A673 (cell line): ENCODE measurements at regions not wholly inside any gene's neighbourhood (a gene's known extent, or its start where the extent isn't known, plus 50 kb on each side); places are given as distances from the start of the nearest gene placed in this dataset.

ENCODE experiments used
- BruUV-seq: library from RNA; stranded (reverse); fragments of 400-500 nt; replicated peaks from 2 replicates; lab custom pipeline; 2021; lab: Mats Ljungman, UMichigan
- CTCF ChIA-PET: fragments of 300-600 bp; sonication (Branson Sonifier 250); formaldehyde crosslinking; loops from one replicate; lab custom pipeline; 2022; ENCODE audit warnings: antibody characterized with exemption; lab: Charles Lee
- POLR2A ChIA-PET: fragments of 300-600 bp; sonication (Branson Sonifier 250); formaldehyde crosslinking; loops from one replicate; lab custom pipeline; 2022; ENCODE audit warnings: antibody characterized with exemption; ENCODE audit not compliant: low non-redundant PET; lab: Charles Lee
- DNase-seq: peaks from one replicate; pipeline ENCODE4 v3.0.0-alpha.2; 2015; ENCODE audit warnings: low spot score
- H3K27ac ChIP-seq: fragments of 200-600 bp; sonication (generic); 2 replicates; pipeline ENCODE4 v1.5.1; 2016; ENCODE audit warnings: mixed run types, low read depth, mild to moderate bottlenecking, mixed read lengths, antibody characterized with exemption, low read length; ENCODE audit not compliant: poor library complexity, severe bottlenecking
- H3K27me3 ChIP-seq: fragments of 200-600 bp; sonication (generic); replicated peaks from 2 replicates; pipeline ENCODE4 v1.6.1; 2017; ENCODE audit warnings: mixed run types, low read depth, mild to moderate bottlenecking, mixed read lengths, antibody characterized with exemption, low read length; ENCODE audit not compliant: insufficient read depth, poor library complexity
- H3K36me3 ChIP-seq: fragments of 200-600 bp; sonication (generic); 2 replicates; pipeline ENCODE4 v1.6.1; 2016; ENCODE audit warnings: mixed run types, mild to moderate bottlenecking, mixed read lengths, antibody characterized with exemption, low read length; ENCODE audit not compliant: insufficient read depth, poor library complexity, severe bottlenecking
- H3K4me1 ChIP-seq: fragments of 200-600 bp; sonication (generic); 2 replicates; pipeline ENCODE4 v1.6.1; 2017; ENCODE audit warnings: mixed run types, mild to moderate bottlenecking, mixed read lengths, antibody characterized with exemption, low read length; ENCODE audit not compliant: insufficient read depth, poor library complexity, severe bottlenecking
- H3K4me3 ChIP-seq: fragments of 200-600 bp; sonication (generic); 2 replicates; pipeline ENCODE4 v1.5.1; 2016; ENCODE audit warnings: low read depth, mixed run types, mild to moderate bottlenecking, mixed read lengths, low read length; ENCODE audit not compliant: poor library complexity, severe bottlenecking
- H3K9me3 ChIP-seq: fragments of 200-600 bp; sonication (generic); 2 replicates; pipeline ENCODE4 v1.6.1; 2016; ENCODE audit warnings: mixed run types, low read depth, mild to moderate bottlenecking, mixed read lengths, antibody characterized with exemption, low read length; ENCODE audit not compliant: poor library complexity, severe bottlenecking
- CTCF ChIP-seq: fragments of 300-800, 200-600 bp; sonication (generic); conservative IDR thresholded peaks from 2 replicates; pipeline ENCODE4 v1.5.1; 2017; ENCODE audit warnings: low read depth, mild to moderate bottlenecking, antibody characterized with exemption, low read length, moderate library complexity, mixed read lengths
- EZH2 ChIP-seq: fragments of 200-600 bp; sonication (generic); IDR thresholded peaks from 2 replicates; pipeline ENCODE4 v1.6.1; 2017; ENCODE audit warnings: borderline replicate concordance, low read depth, mild to moderate bottlenecking, mixed read lengths, antibody characterized with exemption, low read length; ENCODE audit not compliant: poor library complexity, severe bottlenecking
- intact Hi-C: fragments of 100-400 bp; cut with micrococcal nuclease; formaldehyde crosslinking; loops from one replicate; pipeline ENCODE4 v1.10.0; 2022; ENCODE audit not compliant: unreplicated experiment

GRCh38 chr2:21254170-21254965 is 130.6 kb downstream of the TDRD15 start:
- DNase-seq = no peak
- Histone ChIP-seq H3K27ac (no peak overlapping the region), H3K4me3 (no peak overlapping the region), H3K36me3 (no peaks in the 10 kb centered on the region), H3K4me1 (no peaks in the 10 kb centered on the region), H3K27me3 (peaks cover 5% of the 10 kb centered on the region), H3K9me3 (no peaks in the 10 kb centered on the region)
- POLR2A ChIA-PET = interaction anchor here (0.6 kb wide), 1 partner anchor 617 kb away, joined by 3 read pairs; no protein-coding TSS in a partner anchor
- intact Hi-C loops = no loop called here
- no TSS peak for BruUV-seq
- no peak for TF ChIP-seq EZH2
- TF ChIP-seq CTCF = no peak
- CTCF ChIA-PET = no interaction called here

- Histone ChIP-seq H3K27me3 (peaks cover 5% of the 10 kb centered on the region), H3K36me3 (no peaks in the 10 kb centered on the region), H3K27ac (no peak overlapping the region), H3K4me1 (no peaks in the 10 kb centered on the region), H3K9me3 (no peaks in the 10 kb centered on the region), H3K4me3 (no peak overlapping the region)
- TF ChIP-seq CTCF (no peak), EZH2 (no peak)
- ChIA-PET CTCF (no interaction called here), POLR2A (no interaction called here)
- intact Hi-C loops = no loop called here
- no peak for DNase-seq
- no TSS peak for BruUV-seq
Measured at GRCh38 chr2:21256006-21256405, 132.2 kb downstream of the TDRD15 start.

- H3K36me3 ChIP-seq = no peaks in the 10 kb centered on the region
- no peaks in the 10 kb centered on the region for H3K9me3 ChIP-seq
- BruUV-seq = no TSS peak
- intact Hi-C loops = loop anchor here (2.0 kb wide), 1 partner anchor 43 kb away; no protein-coding TSS in a partner anchor
- POLR2A ChIA-PET = no interaction called here
- no peaks in the 10 kb centered on the region for H3K4me1 ChIP-seq
- CTCF ChIA-PET = no interaction called here
- H3K27ac ChIP-seq = no peak overlapping the region
- no peak for DNase-seq
- TF ChIP-seq CTCF (no peak), EZH2 (no peak)
- H3K4me3 ChIP-seq = no peak overlapping the region
- peaks cover 13% of the 10 kb centered on the region for H3K27me3 ChIP-seq
Measured at GRCh38 chr2:21257621-21258020, 133.9 kb downstream of the TDRD15 start.
